Activated T-cell treated with anti-CD3 and anti-CD28 coated beads for 1 hour (primary cell): ENCODE measurements at regions not wholly inside any gene's neighbourhood (a gene's known extent, or its start where the extent isn't known, plus 50 kb on each side); places are given as distances from the start of the nearest gene placed in this dataset.

ENCODE experiments used
- DNase-seq: peaks from one replicate; pipeline ENCODE4 v3.0.0-alpha.2; 2020; ENCODE audit warnings: low read depth

GRCh38 chr19:28291874-28292273, 921.1 kb downstream of the UQCRFS1 start:
- no peak for DNase-seq

- no peak for DNase-seq
Measured at GRCh38 chr19:28290963-28291657, 921.8 kb downstream of the UQCRFS1 start.

GRCh38 chr19:28289295-28290063, 923.5 kb downstream of the UQCRFS1 start:
- DNase-seq, result no peak

GRCh38 chr19:28288572-28289264, 924.2 kb downstream of the UQCRFS1 start:
- DNase-seq, result no peak

GRCh38 chr19:28285917-28286316, 927.0 kb downstream of the UQCRFS1 start:
- no peak for DNase-seq

- no peak for DNase-seq
Measured at GRCh38 chr19:28285078-28285477, 927.9 kb downstream of the UQCRFS1 start.

- DNase-seq, result no peak
Measured at GRCh38 chr19:28284389-28284788, 928.6 kb downstream of the UQCRFS1 start.

- DNase-seq, result no peak
Measured at GRCh38 chr19:28283592-28283991, 929.4 kb downstream of the UQCRFS1 start.

GRCh38 chr19:28281676-28282075, 931.3 kb downstream of the UQCRFS1 start:
- no peak for DNase-seq

GRCh38 chr19:28264556-28264955, 948.4 kb downstream of the UQCRFS1 start:
- DNase-seq, result no peak

- no peak for DNase-seq
Measured at GRCh38 chr19:28258829-28259228, 954.1 kb downstream of the UQCRFS1 start.

GRCh38 chr19:28257396-28257795, 955.6 kb downstream of the UQCRFS1 start:
- no peak for DNase-seq

GRCh38 chr19:28247243-28247642, 965.7 kb downstream of the UQCRFS1 start:
- DNase-seq, result no peak

- DNase-seq, result no peak
Measured at GRCh38 chr19:28245937-28246336, 967.0 kb downstream of the UQCRFS1 start.

- DNase-seq, result no peak
Measured at GRCh38 chr19:28244966-28245365, 968.0 kb downstream of the UQCRFS1 start.

GRCh38 chr19:28242317-28242927, 970.5 kb downstream of the UQCRFS1 start:
- DNase-seq, result no peak

GRCh38 chr19:28239270-28239669, 973.7 kb downstream of the UQCRFS1 start:
- DNase-seq, result no peak

GRCh38 chr19:28238270-28238820, 974.6 kb downstream of the UQCRFS1 start:
- DNase-seq, result no peak

- DNase-seq, result no peak
Measured at GRCh38 chr19:28235606-28236125, 977.3 kb downstream of the UQCRFS1 start.

GRCh38 chr19:28234637-28235036, 978.3 kb downstream of the UQCRFS1 start:
- no peak for DNase-seq

GRCh38 chr19:28228854-28229253, 984.1 kb downstream of the UQCRFS1 start:
- DNase-seq, result no peak

GRCh38 chr19:28224441-28224840, 988.5 kb downstream of the UQCRFS1 start:
- DNase-seq, result no peak
